SK-N-MC (cell line): ENCODE measurements at regions not wholly inside any gene's neighbourhood (a gene's known extent, or its start where the extent isn't known, plus 50 kb on each side); places are given as distances from the start of the nearest gene placed in this dataset.

Source experiments
- EZH2 ChIP-seq: fragments of 200-600 bp; sonication (generic); IDR thresholded peaks from one replicate; pipeline ENCODE4 v1.6.1; 2017; ENCODE audit warnings: antibody characterized with exemption
- FOXP2 ChIP-seq: optimal IDR thresholded peaks from 2 replicates; pipeline ENCODE3; 2011; ENCODE audit warnings: mild to moderate bottlenecking, moderate library complexity; ENCODE audit not compliant: insufficient read depth; ENCODE audit errors: extremely low read length, control extremely low read depth

GRCh38 chr20:12014276-12014675 is 96.6 kb downstream of the BTBD3 start:
- TF ChIP-seq EZH2 (no peak), FOXP2 (no peak)
